Colonic mucosa (tissue), 4 donors: ENCODE measurements at regions not wholly inside any gene's neighbourhood (a gene's known extent, or its start where the extent isn't known, plus 50 kb on each side); places are given as distances from the start of the nearest gene placed in this dataset.

Experiments
- DNase-seq: peaks from one replicate; pipeline ENCODE4 v3.0.0-alpha.2; 2020
- H3K27ac ChIP-seq: fragments of 200-600 bp; one replicate; pipeline ENCODE4 v1.8.0; 2021
- H3K27me3 ChIP-seq: fragments of 200-600 bp; one replicate; pipeline ENCODE4 v1.8.0; 2021
- H3K36me3 ChIP-seq: fragments of 200-600 bp; one replicate; pipeline ENCODE4 v1.8.0; 2021
- H3K4me1 ChIP-seq: fragments of 200-600 bp; one replicate; pipeline ENCODE4 v1.8.0; 2021; ENCODE audit warnings: mild to moderate bottlenecking
- H3K4me3 ChIP-seq: fragments of 200-600 bp; one replicate; pipeline ENCODE4 v1.8.0; 2021
- H3K9ac ChIP-seq, 2 donors: one replicate each; pipeline ENCODE4 v1.7.0; 2013; ENCODE audit warnings: control low read depth in 2 of 2, low read depth in 2 of 2, low read length in 2 of 2
- H3K9me3 ChIP-seq: fragments of 200-600 bp; one replicate; pipeline ENCODE4 v1.8.0; 2021
- CTCF ChIP-seq: fragments of 200-600 bp; IDR thresholded peaks from one replicate; pipeline ENCODE4 v1.8.0; 2022; ENCODE audit warnings: antibody characterized with exemption, mild to moderate bottlenecking
- intact Hi-C: fragments of 100-400 bp; cut with DNase I; formaldehyde crosslinking; loops from one replicate; pipeline ENCODE4 v1.14.1; 2022
- donor health status: healthy.
- donor health status: DM: no; HTN: no; CAD: no.
- donor health status: DM: no; HTN: no; CAD: no.

- Histone ChIP-seq H3K4me1 (no peaks in the 10 kb centered on the region), H3K9ac (no peak overlapping the region), H3K27ac (no peak overlapping the region), H3K27me3 (no peaks in the 10 kb centered on the region), H3K9me3 (no peaks in the 10 kb centered on the region), H3K36me3 (no peaks in the 10 kb centered on the region), H3K4me3 (no peak overlapping the region)
- no peak for TF ChIP-seq CTCF
- no peak for DNase-seq
- intact Hi-C loops, result no loop called here
Measured at GRCh38 chr20:11137688-11138087, 463.9 kb upstream of the JAG1 start.

DNA sequence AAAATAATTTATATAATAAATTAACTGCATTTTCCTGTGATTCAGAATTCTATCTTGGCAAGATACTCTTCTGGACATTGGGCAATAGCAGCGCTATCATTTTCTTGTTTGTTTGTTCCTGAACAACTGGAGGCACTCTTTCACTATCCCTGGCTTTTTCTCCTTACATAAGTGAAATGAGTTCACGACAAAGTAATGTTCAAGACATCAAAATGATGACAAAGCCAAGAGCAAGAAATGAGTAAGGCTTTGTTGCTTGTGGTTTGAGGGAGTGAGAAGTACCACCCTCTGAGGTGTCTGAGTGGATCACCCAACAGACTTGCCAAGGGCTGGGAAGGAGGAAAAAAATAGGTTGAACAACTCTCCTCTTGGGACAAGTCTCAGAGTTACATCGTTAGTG is 466.6 kb upstream of the JAG1 start:
- Histone ChIP-seq H3K4me3 (no peak overlapping the region), H3K36me3 (no peaks in the 10 kb centered on the region), H3K4me1 (no peaks in the 10 kb centered on the region), H3K27me3 (no peaks in the 10 kb centered on the region), H3K9ac (no peak overlapping the region), H3K27ac (no peak overlapping the region), H3K9me3 (no peaks in the 10 kb centered on the region)
- no peak for DNase-seq
- no peak for TF ChIP-seq CTCF
- intact Hi-C loops, result no loop called here

DNA sequence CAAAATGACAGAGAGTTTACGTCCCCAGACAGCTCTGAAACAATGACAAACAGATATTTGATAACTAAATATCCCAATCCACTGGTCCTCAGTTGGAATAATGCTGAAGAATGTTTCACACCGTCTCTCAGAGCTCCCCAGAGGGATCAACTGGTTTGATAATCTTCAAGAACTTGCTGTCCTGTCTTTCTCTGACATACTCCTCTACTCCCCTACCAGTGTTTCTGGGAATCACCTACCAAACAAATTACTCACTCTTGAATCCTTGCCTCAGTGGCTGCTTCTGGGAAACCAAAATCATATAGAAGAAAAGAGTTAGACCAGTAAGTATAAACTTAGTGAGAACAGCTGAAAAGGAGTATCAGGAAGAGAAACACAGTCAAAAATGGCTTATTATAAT is 469.7 kb upstream of the JAG1 start:
- no peak for DNase-seq
- H3K4me3 ChIP-seq, result no peak overlapping the region
- no peaks in the 10 kb centered on the region for H3K9me3 ChIP-seq
- H3K4me1 ChIP-seq, result no peaks in the 10 kb centered on the region
- no peak overlapping the region for H3K9ac ChIP-seq
- H3K27me3 ChIP-seq, result no peaks in the 10 kb centered on the region
- H3K27ac ChIP-seq, result no peak overlapping the region
- H3K36me3 ChIP-seq, result no peaks in the 10 kb centered on the region
- no peak for TF ChIP-seq CTCF
- intact Hi-C loops, result no loop called here

GRCh38 chr20:11144114-11144950 is 470.5 kb upstream of the JAG1 start:
- intact Hi-C loops, result no loop called here
- Histone ChIP-seq H3K4me1 (no peaks in the 10 kb centered on the region), H3K27me3 (no peaks in the 10 kb centered on the region), H3K4me3 (no peak overlapping the region), H3K27ac (no peak overlapping the region), H3K9ac (no peak overlapping the region), H3K9me3 (no peaks in the 10 kb centered on the region), H3K36me3 (no peaks in the 10 kb centered on the region)
- TF ChIP-seq CTCF, result no peak
- DNase-seq, result no peak

DNA sequence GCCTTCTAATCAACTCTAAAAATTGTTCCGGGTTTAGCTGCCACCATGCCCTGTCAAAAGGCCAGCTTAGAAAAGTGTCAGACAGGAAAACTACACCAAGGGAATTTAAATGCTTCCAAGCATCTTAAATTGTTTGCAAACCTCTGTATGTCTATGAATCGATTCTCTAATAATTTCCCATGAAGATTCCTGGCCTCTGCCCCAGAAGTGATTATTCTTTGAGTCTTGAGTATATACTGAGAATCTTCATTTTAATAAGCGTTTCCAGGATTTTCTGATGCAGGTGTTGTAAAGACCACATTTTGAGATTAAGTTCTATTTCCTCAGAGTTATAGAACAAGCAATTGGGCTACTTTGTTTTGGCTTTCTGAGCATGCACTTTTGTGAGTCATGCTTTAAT is 471.8 kb upstream of the JAG1 start:
- no peak overlapping the region for H3K9ac ChIP-seq
- H3K9me3 ChIP-seq, result no peaks in the 10 kb centered on the region
- no peak overlapping the region for H3K4me3 ChIP-seq
- H3K27me3 ChIP-seq, result no peaks in the 10 kb centered on the region
- no peak for TF ChIP-seq CTCF
- no peaks in the 10 kb centered on the region for H3K4me1 ChIP-seq
- no peak for DNase-seq
- H3K27ac ChIP-seq, result no peak overlapping the region
- H3K36me3 ChIP-seq, result no peaks in the 10 kb centered on the region
- intact Hi-C loops, result no loop called here
